ENCODE measurements at regions not wholly inside any gene's neighbourhood (a gene's known extent, or its start where the extent isn't known, plus 50 kb on each side); places are given as distances from the start of the nearest gene placed in this dataset.

GRCh38 chr4:138643827-138644226, 371.8 kb upstream of the NOCT start:
- no peak for TF ChIP-seq POLR2A (IDR thresholded peaks at IDR 0.05; ENCODE audit: low read depth, low read length)
- no peak for TF ChIP-seq CTCF (conservative IDR thresholded peaks at IDR 0.05; ENCODE audit: low read depth, low read length)
- TF ChIP-seq MAFK (IDR thresholded peaks at IDR 0.05; ENCODE audit: low read depth, low read length): no peak
- no peak for TF ChIP-seq CHD1 (IDR thresholded peaks at IDR 0.05; ENCODE audit: low read depth, low read length)
- no peak for TF ChIP-seq RAD21 (IDR thresholded peaks at IDR 0.05; ENCODE audit: low read length)
